IMR-90 (cell line): ENCODE measurements at regions not wholly inside any gene's neighbourhood (a gene's known extent, or its start where the extent isn't known, plus 50 kb on each side); places are given as distances from the start of the nearest gene placed in this dataset.

Experiments used
- ATAC-seq: fragments of 200-7000 bp; cut with Tn5 transposase; 2 replicates; pipeline ENCODE4 v1.9.1; 2020; ENCODE audit warnings: low read depth, mild to moderate bottlenecking, moderate library complexity
- BruUV-seq: library from RNA; stranded (reverse); fragments of 400-500 nt; replicated peaks from 2 replicates; lab custom pipeline; 2021; lab: Mats Ljungman, UMichigan
- CTCF ChIA-PET: fragments of 300-600 bp; formaldehyde crosslinking; extraction: SDS; loops from one replicate; lab custom pipeline; 2021; ENCODE audit warnings: antibody characterized with exemption; lab: Yijun Ruan, JAX
- POLR2A ChIA-PET: fragments of 300-600 bp; sonication (Branson Sonifier 250); formaldehyde crosslinking; loops from one replicate; lab custom pipeline; 2022; ENCODE audit warnings: antibody characterized with exemption; ENCODE audit not compliant: unreplicated experiment; lab: Charles Lee
- DNase-seq: peaks from one replicate; pipeline ENCODE4 v3.0.0; 2013
- H2AFZ ChIP-seq: replicated peaks from 2 replicates; pipeline ENCODE3; 2013; ENCODE audit warnings: low read length, mild to moderate bottlenecking; ENCODE audit not compliant: poor library complexity
- H2AK5ac ChIP-seq: 2 replicates; pipeline ENCODE4 v1.6.1; 2013; ENCODE audit warnings: low read depth, low read length, inconsistent platforms
- H2AK9ac ChIP-seq: replicated peaks from 2 replicates; pipeline ENCODE3; 2013; ENCODE audit warnings: mild to moderate bottlenecking, low read depth, low read length, moderate library complexity; ENCODE audit not compliant: poor library complexity
- H2BK120ac ChIP-seq: 2 replicates; pipeline ENCODE4 v1.6.1; 2013; ENCODE audit warnings: low read depth, low read length, inconsistent platforms
- H2BK15ac ChIP-seq: 3 replicates; pipeline ENCODE4 v1.6.1; 2013; ENCODE audit warnings: low read depth, low read length, inconsistent platforms
- H2BK20ac ChIP-seq: 2 replicates; pipeline ENCODE4 v1.6.1; 2013; ENCODE audit warnings: low read depth, mild to moderate bottlenecking, inconsistent platforms, low read length, moderate library complexity
- H2BK5ac ChIP-seq: 2 replicates; pipeline ENCODE4 v1.6.1; 2013; ENCODE audit warnings: mild to moderate bottlenecking, low read depth, low read length, inconsistent platforms; ENCODE audit not compliant: poor library complexity, severe bottlenecking
- H3K14ac ChIP-seq: replicated peaks from 2 replicates; pipeline ENCODE4 v1.6.1; 2013; ENCODE audit warnings: low read depth, low read length, inconsistent platforms
- H3K18ac ChIP-seq: 2 replicates; pipeline ENCODE4 v1.6.1; 2013; ENCODE audit warnings: low read depth, low read length, control low read depth
- H3K23ac ChIP-seq: 2 replicates; pipeline ENCODE4 v1.6.1; 2013; ENCODE audit warnings: low read depth, low read length, inconsistent platforms
- H3K27ac ChIP-seq: 2 replicates; pipeline ENCODE4 v1.5.1; 2013; ENCODE audit warnings: mild to moderate bottlenecking, control low read depth, low read length; ENCODE audit not compliant: insufficient read depth
- H3K27me3 ChIP-seq: 2 replicates; pipeline ENCODE4 v1.6.1; 2013; ENCODE audit warnings: low read length; ENCODE audit not compliant: control insufficient read depth, insufficient read depth
- H3K36me3 ChIP-seq: 2 replicates; pipeline ENCODE4 v1.6.1; 2013; ENCODE audit warnings: low read length, mixed read lengths; ENCODE audit not compliant: control insufficient read depth, insufficient read depth
- H3K4ac ChIP-seq: 2 replicates; pipeline ENCODE4 v1.6.1; 2013; ENCODE audit warnings: low read depth, low read length, inconsistent platforms
- H3K4me1 ChIP-seq: 2 replicates; pipeline ENCODE4 v1.6.1; 2013; ENCODE audit warnings: low read length, mixed read lengths; ENCODE audit not compliant: control insufficient read depth, insufficient read depth
- H3K4me2 ChIP-seq: 2 replicates; pipeline ENCODE4 v1.6.1; 2013; ENCODE audit warnings: low read depth, mild to moderate bottlenecking, control low read depth, low read length, moderate library complexity
- H3K4me3 ChIP-seq: 2 replicates; pipeline ENCODE4 v1.5.1; 2013; ENCODE audit warnings: low read depth, mild to moderate bottlenecking, control low read depth, low read length, moderate library complexity; ENCODE audit not compliant: insufficient read depth
- H3K56ac ChIP-seq: 2 replicates; pipeline ENCODE4 v1.6.1; 2013; ENCODE audit warnings: low read length, inconsistent platforms; ENCODE audit not compliant: insufficient read depth; ENCODE audit errors: extremely low read depth
- H3K79me1 ChIP-seq, 2 experiments: 2 replicates each; pipeline ENCODE4 v1.6.1; 2013; ENCODE audit warnings: low read length in 2 of 2, inconsistent platforms in 1 of 2, low read depth in 1 of 2
- H3K9ac ChIP-seq: 2 replicates; pipeline ENCODE4 v1.6.1; 2013; ENCODE audit warnings: low read depth, low read length, control low read depth
- H3K9me1 ChIP-seq: 2 replicates; pipeline ENCODE4 v1.6.1; 2013; ENCODE audit warnings: low read length, inconsistent platforms; ENCODE audit not compliant: insufficient read depth
- H3K9me3 ChIP-seq: 2 replicates; pipeline ENCODE4 v1.6.1; 2013; ENCODE audit warnings: low read length; ENCODE audit not compliant: control insufficient read depth, insufficient read depth
- H4K20me1 ChIP-seq: 2 replicates; pipeline ENCODE4 v1.6.1; 2013; ENCODE audit warnings: low read length, inconsistent platforms; ENCODE audit not compliant: insufficient read depth
- H4K5ac ChIP-seq: 2 replicates; pipeline ENCODE4 v1.6.1; 2013; ENCODE audit warnings: mild to moderate bottlenecking, low read depth, low read length, control low read depth
- H4K8ac ChIP-seq, 2 experiments: 2 replicates each; pipeline ENCODE4 v1.6.1; 2013; ENCODE audit warnings: low read depth in 2 of 2, low read length in 2 of 2, control low read depth in 1 of 2, inconsistent platforms in 1 of 2
- H4K91ac ChIP-seq: 2 replicates; pipeline ENCODE4 v1.6.1; 2013; ENCODE audit warnings: low read depth, low read length, inconsistent platforms; ENCODE audit not compliant: insufficient read depth
- BHLHE40 ChIP-seq: fragments of 150-350 bp; IDR thresholded peaks from 2 replicates; pipeline ENCODE4 v1.6.1; 2016; ENCODE audit warnings: mild to moderate bottlenecking, low read depth, low read length
- CEBPB ChIP-seq: IDR thresholded peaks from 2 replicates; pipeline ENCODE4 v1.6.1; 2012; ENCODE audit warnings: low read depth, low read length, improper control_type of control experiment
- CHD1 ChIP-seq: IDR thresholded peaks from 2 replicates; pipeline ENCODE4 v1.6.1; 2012; ENCODE audit warnings: low read depth, low read length, improper control_type of control experiment
- FOS ChIP-seq: fragments of 150-350 bp; IDR thresholded peaks from 2 replicates; pipeline ENCODE4 v1.6.1; 2016; ENCODE audit warnings: low read depth, low read length
- MAFK ChIP-seq: IDR thresholded peaks from 2 replicates; pipeline ENCODE4 v1.6.1; 2012; ENCODE audit warnings: low read depth, low read length, improper control_type of control experiment
- MAZ ChIP-seq: IDR thresholded peaks from 2 replicates; pipeline ENCODE4 v1.6.1; 2012; ENCODE audit warnings: low read depth, mild to moderate bottlenecking, low read length, improper control_type of control experiment, moderate library complexity, borderline replicate concordance
- MXI1 ChIP-seq: IDR thresholded peaks from 2 replicates; pipeline ENCODE4 v1.6.1; 2012; ENCODE audit warnings: low read depth, mild to moderate bottlenecking, low read length, moderate library complexity, borderline replicate concordance
- NFE2L2 ChIP-seq: fragments of 150-350 bp; IDR thresholded peaks from 2 replicates; pipeline ENCODE4 v1.6.1; 2016; ENCODE audit warnings: low read depth, mild to moderate bottlenecking, low read length
- RAD21 ChIP-seq: IDR thresholded peaks from 2 replicates; pipeline ENCODE4 v1.6.1; 2012; ENCODE audit warnings: low read length, improper control_type of control experiment
- RFX5 ChIP-seq: IDR thresholded peaks from 2 replicates; pipeline ENCODE4 v1.8.0; 2012; ENCODE audit warnings: low read depth, mild to moderate bottlenecking, low read length, moderate library complexity
- SMC3 ChIP-seq: fragments of 150-350 bp; IDR thresholded peaks from 2 replicates; pipeline ENCODE4 v1.6.1; 2016; ENCODE audit warnings: low read depth, mild to moderate bottlenecking, antibody characterized with exemption, low read length, moderate library complexity
- WGBS, 2 experiments: methylation state at CpG; one replicate each; pipeline versions ENCODE4 v1.1.5 to v1.1.7; 2013; ENCODE audit warnings: missing lambda C conversion rate in 2 of 2; ENCODE audit not compliant: insufficient read length in 1 of 2; ENCODE audit errors: extremely low coverage in 2 of 2; 5-methylcytosine and 5-hydroxymethylcytosine counted together
- dilution Hi-C: fragments of 300-500 bp; cut with HindIII; formaldehyde crosslinking; loops from one replicate; pipeline ENCODE4 v1.14.3; 2018; ENCODE audit warnings: low sequenced_read_pairs; ENCODE audit not compliant: unreplicated experiment
- in situ Hi-C: fragments of 300-500 bp; cut with MboI; formaldehyde crosslinking; loops from 3 replicates; pipeline ENCODE4 v1.14.3; 2019; ENCODE audit warnings: low sequenced_read_pairs, inconsistent platforms, mixed read lengths
- intact Hi-C: fragments of 100-400 bp; cut with micrococcal nuclease; formaldehyde crosslinking; loops from 2 replicates; pipeline ENCODE4 v1.10.0; 2022
- TF ChIP-seq, protein P1 (sequence below): fragments of 150-350 bp; IDR thresholded peaks from 2 replicates; pipeline ENCODE4 v1.6.1; 2017; ENCODE audit warnings: mild to moderate bottlenecking, antibody characterized with exemption, low read length, low read depth
- TF ChIP-seq, protein P2 (sequence below): fragments of 150-350 bp; IDR thresholded peaks from 2 replicates; pipeline ENCODE4 v1.6.1; 2016; ENCODE audit warnings: low read depth, mild to moderate bottlenecking, low read length, moderate library complexity, borderline replicate concordance
- TF ChIP-seq, protein P3 (sequence below): conservative IDR thresholded peaks from 2 replicates; pipeline ENCODE4 v1.5.1; 2012; ENCODE audit warnings: mild to moderate bottlenecking, low read depth, low read length, improper control_type of control experiment

DNA sequence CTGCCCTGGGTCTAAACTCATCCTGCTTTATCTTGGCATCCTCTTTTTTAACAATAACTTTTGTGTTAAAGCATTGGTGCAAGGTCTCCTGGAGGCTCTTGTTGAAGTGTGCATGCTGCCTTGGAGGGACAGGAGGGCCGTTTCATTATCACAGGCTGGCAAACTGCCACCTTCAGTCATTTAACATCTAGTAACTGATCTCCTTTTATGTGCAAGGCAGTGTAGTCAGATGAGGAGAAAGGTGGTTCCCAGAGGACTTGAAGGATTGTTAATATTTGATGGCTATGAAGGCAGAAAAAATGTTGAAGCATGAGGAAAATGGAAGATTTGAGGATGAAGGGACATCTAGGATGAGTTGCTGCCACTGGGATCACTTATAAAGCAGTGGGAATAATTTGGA lies 439.4 kb downstream of the RAPGEF2 start:
- Histone ChIP-seq H3K27ac (no peak overlapping the region), H4K8ac (no peak overlapping the region), H3K23ac (no peak overlapping the region), H2BK15ac (no peak overlapping the region), H3K18ac (no peak overlapping the region), H3K27me3 (no peaks in the 10 kb centered on the region), H3K56ac (no peak overlapping the region), H2BK20ac (no peak overlapping the region), H2AK9ac (no peak overlapping the region), H3K4me2 (no peak overlapping the region), H4K20me1 (no peaks in the 10 kb centered on the region), H4K5ac (no peak overlapping the region), H3K79me1 (no peaks in the 10 kb centered on the region), H3K9me1 (no peaks in the 10 kb centered on the region), H2AFZ (no peak overlapping the region), H3K14ac (no peak overlapping the region), H2AK5ac (no peak overlapping the region), H2BK120ac (no peak overlapping the region), H4K91ac (no peak overlapping the region), H3K4me1 (no peaks in the 10 kb centered on the region), H3K9me3 (no peaks in the 10 kb centered on the region), H3K36me3 (no peaks in the 10 kb centered on the region), H3K9ac (no peak overlapping the region), H2BK5ac (no peak overlapping the region), H3K4me3 (no peak overlapping the region), H3K4ac (no peak overlapping the region)
- no TSS peak for BruUV-seq
- DNase-seq, result no peak
- CTCF ChIA-PET, result no interaction called here
- in situ Hi-C loops, result no loop called here
- POLR2A ChIA-PET, result no interaction called here
- intact Hi-C loops, result no loop called here
- TF ChIP-seq, protein P1, sequence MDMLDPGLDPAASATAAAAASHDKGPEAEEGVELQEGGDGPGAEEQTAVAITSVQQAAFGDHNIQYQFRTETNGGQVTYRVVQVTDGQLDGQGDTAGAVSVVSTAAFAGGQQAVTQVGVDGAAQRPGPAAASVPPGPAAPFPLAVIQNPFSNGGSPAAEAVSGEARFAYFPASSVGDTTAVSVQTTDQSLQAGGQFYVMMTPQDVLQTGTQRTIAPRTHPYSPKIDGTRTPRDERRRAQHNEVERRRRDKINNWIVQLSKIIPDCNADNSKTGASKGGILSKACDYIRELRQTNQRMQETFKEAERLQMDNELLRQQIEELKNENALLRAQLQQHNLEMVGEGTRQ, result no peak
- TF ChIP-seq MAFK (no peak), CHD1 (no peak), FOS (no peak), BHLHE40 (no peak), CEBPB (no peak), NFE2L2 (no peak), MAZ (no peak), RAD21 (no peak), SMC3 (no peak), MXI1 (no peak), RFX5 (no peak)
- TF ChIP-seq, protein P2, sequence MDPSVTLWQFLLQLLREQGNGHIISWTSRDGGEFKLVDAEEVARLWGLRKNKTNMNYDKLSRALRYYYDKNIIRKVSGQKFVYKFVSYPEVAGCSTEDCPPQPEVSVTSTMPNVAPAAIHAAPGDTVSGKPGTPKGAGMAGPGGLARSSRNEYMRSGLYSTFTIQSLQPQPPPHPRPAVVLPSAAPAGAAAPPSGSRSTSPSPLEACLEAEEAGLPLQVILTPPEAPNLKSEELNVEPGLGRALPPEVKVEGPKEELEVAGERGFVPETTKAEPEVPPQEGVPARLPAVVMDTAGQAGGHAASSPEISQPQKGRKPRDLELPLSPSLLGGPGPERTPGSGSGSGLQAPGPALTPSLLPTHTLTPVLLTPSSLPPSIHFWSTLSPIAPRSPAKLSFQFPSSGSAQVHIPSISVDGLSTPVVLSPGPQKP, result no peak
- TF ChIP-seq, protein P3, sequence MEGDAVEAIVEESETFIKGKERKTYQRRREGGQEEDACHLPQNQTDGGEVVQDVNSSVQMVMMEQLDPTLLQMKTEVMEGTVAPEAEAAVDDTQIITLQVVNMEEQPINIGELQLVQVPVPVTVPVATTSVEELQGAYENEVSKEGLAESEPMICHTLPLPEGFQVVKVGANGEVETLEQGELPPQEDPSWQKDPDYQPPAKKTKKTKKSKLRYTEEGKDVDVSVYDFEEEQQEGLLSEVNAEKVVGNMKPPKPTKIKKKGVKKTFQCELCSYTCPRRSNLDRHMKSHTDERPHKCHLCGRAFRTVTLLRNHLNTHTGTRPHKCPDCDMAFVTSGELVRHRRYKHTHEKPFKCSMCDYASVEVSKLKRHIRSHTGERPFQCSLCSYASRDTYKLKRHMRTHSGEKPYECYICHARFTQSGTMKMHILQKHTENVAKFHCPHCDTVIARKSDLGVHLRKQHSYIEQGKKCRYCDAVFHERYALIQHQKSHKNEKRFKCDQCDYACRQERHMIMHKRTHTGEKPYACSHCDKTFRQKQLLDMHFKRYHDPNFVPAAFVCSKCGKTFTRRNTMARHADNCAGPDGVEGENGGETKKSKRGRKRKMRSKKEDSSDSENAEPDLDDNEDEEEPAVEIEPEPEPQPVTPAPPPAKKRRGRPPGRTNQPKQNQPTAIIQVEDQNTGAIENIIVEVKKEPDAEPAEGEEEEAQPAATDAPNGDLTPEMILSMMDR, result no peak
- ATAC-seq, result no peak
- dilution Hi-C loops, result no loop called here
- WGBS, 2 experiments, result no CpG with 5 or more reads among the region's 1 CpG
